Gastrocnemius medialis (tissue), 4 donors: ENCODE measurements at regions not wholly inside any gene's neighbourhood (a gene's known extent, or its start where the extent isn't known, plus 50 kb on each side); places are given as distances from the start of the nearest gene placed in this dataset.

Experiments used
- ATAC-seq, 2 donors: fragments of 150-250 bp; one replicate each; pipeline ENCODE4 v1.9.1; 2016
- DNase-seq, 2 donors: peaks; one replicate each; pipeline ENCODE4 v3.0.0-alpha.2; 2019
- H3K27ac ChIP-seq, 4 donors: fragments of 200-600 bp; sonication (generic); 1 replicate in 1 of 4; 2 replicates in 3 of 4; pipeline ENCODE4 v1.5.1; 2016 to 2018; ENCODE audit warnings: mild to moderate bottlenecking in 2 of 4, moderate library complexity in 1 of 4
- H3K27me3 ChIP-seq, 3 donors: fragments of 200-600 bp; sonication (generic) in 2 of 3; 1 replicate in 1 of 3; 2 replicates in 2 of 3; pipeline versions ENCODE4 v1.5.1 to v1.6.0; 2016 to 2019; ENCODE audit warnings: mild to moderate bottlenecking in 1 of 3, moderate library complexity in 1 of 3
- H3K36me3 ChIP-seq, 2 donors: fragments of 200-600 bp; sonication (generic) in 1 of 2; one replicate each; pipeline ENCODE4 v1.5.1; 2017 to 2018
- H3K4me1 ChIP-seq, 2 donors: fragments of 200-600 bp; sonication (generic) in 1 of 2; one replicate each; pipeline ENCODE4 v1.5.1; 2016 to 2017; ENCODE audit warnings: mild to moderate bottlenecking in 2 of 2
- H3K4me3 ChIP-seq, 4 donors: fragments of 200-600 bp; sonication (generic) in 3 of 4; 1 replicate in 1 of 4; 2 replicates in 3 of 4; pipeline ENCODE4 v1.5.1; 2016 to 2019; ENCODE audit warnings: mild to moderate bottlenecking in 2 of 4
- H3K9me3 ChIP-seq, 3 donors: fragments of 200-600 bp; sonication (generic) in 2 of 3; 1 replicate in 1 of 3; 2 replicates in 2 of 3; pipeline ENCODE4 v1.5.1; 2016 to 2019
- CTCF ChIP-seq, 5 experiments: fragments of 450-650 bp in 3 of 5; fragments of 200-600 bp in 2 of 5; sonication (generic) in 2 of 5; IDR thresholded peaks in 4 of 5; conservative IDR thresholded peaks in 1 of 5; 1 replicate in 4 of 5; 2 replicates in 1 of 5; pipeline ENCODE4 v1.5.1; 2016 to 2019; ENCODE audit warnings: antibody characterized with exemption in 5 of 5, mild to moderate bottlenecking in 3 of 5, moderate library complexity in 3 of 5
- POLR2A ChIP-seq, 2 donors: fragments of 450-650 bp; IDR thresholded peaks; one replicate each; pipeline ENCODE4 v1.6.1; 2017; ENCODE audit warnings: antibody characterized with exemption in 2 of 2, mild to moderate bottlenecking in 2 of 2, moderate library complexity in 2 of 2
- in situ Hi-C, 4 donors: fragments of 200-750 bp; cut with MboI; loops; one replicate each; pipeline versions ENCODE4 v1.15.0 to v1.8.0; 2017; ENCODE audit warnings: low sequenced_read_pairs in 4 of 4
- intact Hi-C: fragments of 100-400 bp; cut with DNase I; formaldehyde crosslinking; loops from one replicate; pipeline ENCODE4 v1.15.1; 2023; ENCODE audit warnings: low total_unique reads

DNA sequence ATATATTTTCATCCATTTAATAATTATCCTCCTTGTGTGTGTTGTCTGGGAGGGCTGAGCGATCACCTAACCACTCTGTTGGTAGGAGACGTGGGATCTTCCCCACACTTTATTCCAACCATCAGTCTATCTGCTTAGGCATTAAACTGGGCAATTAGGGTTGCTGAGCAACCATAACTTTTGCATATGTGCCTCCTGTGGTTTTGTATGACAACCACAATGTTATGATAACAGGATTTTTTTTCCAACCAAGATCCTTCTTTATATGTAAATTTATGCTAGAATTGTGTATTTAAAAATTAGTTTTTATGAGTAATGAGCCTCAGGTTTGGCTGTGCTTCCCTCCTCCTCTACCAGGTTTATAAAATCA lies 495.0 kb upstream of the MGMT start:
- in situ Hi-C loops (no loop called here), intact Hi-C loops (no loop called here)
- H3K4me1 ChIP-seq, result no peaks in the 10 kb centered on the region
- H3K27ac ChIP-seq, result no peak overlapping the region
- no peaks in the 10 kb centered on the region for H3K27me3 ChIP-seq
- DNase-seq (no peak), ATAC-seq (no peak)
- no peak overlapping the region for H3K4me3 ChIP-seq
- H3K9me3 ChIP-seq, result no peaks in the 10 kb centered on the region
- no peaks in the 10 kb centered on the region for H3K36me3 ChIP-seq
- no peak for TF ChIP-seq CTCF (IDR thresholded peaks at IDR 0.05 in 4 of 5, conservative IDR thresholded peaks at IDR 0.05 in 1 of 5)
- TF ChIP-seq POLR2A (IDR thresholded peaks at IDR 0.05), result no peak

- ATAC-seq (no peak), DNase-seq (no peak)
- no peak overlapping the region for H3K27ac ChIP-seq
- TF ChIP-seq POLR2A (IDR thresholded peaks at IDR 0.05) (no peak), CTCF (IDR thresholded peaks at IDR 0.05 in 4 of 5, conservative IDR thresholded peaks at IDR 0.05 in 1 of 5) (no peak)
- in situ Hi-C loops (no loop called here), intact Hi-C loops (no loop called here)
- no peaks in the 10 kb centered on the region for H3K9me3 ChIP-seq
- no peaks in the 10 kb centered on the region for H3K36me3 ChIP-seq
- no peaks in the 10 kb centered on the region for H3K27me3 ChIP-seq
- H3K4me3 ChIP-seq, result no peak overlapping the region
- no peaks in the 10 kb centered on the region for H3K4me1 ChIP-seq
Observed at GRCh38 chr10:128973221-128973620, 493.8 kb upstream of the MGMT start.

DNA sequence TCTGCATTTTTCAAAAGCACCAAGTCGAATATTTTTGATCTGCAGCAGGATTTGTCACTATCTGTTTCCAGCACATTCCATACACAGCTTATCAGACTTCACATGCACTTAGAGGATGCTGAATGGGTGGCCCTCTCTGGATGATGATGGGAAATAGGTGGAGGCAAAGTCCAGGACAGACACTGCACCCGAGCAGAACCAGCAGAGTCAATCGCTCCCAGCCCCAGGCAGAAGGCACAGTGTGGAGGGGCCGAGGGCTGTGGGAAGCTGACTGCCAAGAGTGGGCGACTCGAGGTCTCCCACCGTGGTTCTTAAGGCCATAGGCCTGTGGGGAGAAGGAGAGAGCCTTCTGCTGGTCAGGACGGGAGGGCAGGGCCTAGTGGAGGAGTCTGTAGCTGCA lies 490.2 kb upstream of the MGMT start:
- in situ Hi-C loops, result no loop called here
- H3K36me3 ChIP-seq, result no peaks in the 10 kb centered on the region
- no peak for ATAC-seq
- no peaks in the 10 kb centered on the region for H3K27me3 ChIP-seq
- no peak for DNase-seq
- no peak overlapping the region for H3K4me3 ChIP-seq
- H3K9me3 ChIP-seq, result no peaks in the 10 kb centered on the region
- intact Hi-C loops, result no loop called here
- H3K4me1 ChIP-seq, result no peaks in the 10 kb centered on the region
- no peak overlapping the region for H3K27ac ChIP-seq
- no peak for TF ChIP-seq CTCF (IDR thresholded peaks at IDR 0.05 in 4 of 5, conservative IDR thresholded peaks at IDR 0.05 in 1 of 5)
- TF ChIP-seq POLR2A (IDR thresholded peaks at IDR 0.05), result no peak

DNA sequence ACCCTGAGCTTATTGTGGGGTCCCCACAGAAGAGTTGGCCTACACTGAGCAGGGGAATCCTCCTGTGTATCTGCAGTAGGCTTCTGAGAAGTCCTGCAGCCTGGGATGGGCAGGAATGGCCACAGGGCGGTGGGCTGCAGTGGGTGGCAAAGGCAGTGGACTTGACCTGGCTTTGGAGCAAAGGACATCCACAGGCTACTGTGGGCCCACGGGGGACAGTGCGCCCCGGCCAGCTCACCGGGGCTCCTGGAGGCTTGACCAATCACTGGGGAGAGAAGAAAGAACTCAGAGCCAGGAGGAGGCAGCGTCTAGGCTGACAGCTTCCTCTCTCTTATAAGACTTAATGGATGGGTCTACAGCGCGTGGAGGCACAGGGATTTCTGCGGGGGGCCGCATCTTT lies 488.8 kb upstream of the MGMT start:
- H3K27me3 ChIP-seq, result no peaks in the 10 kb centered on the region
- in situ Hi-C loops, result no loop called here
- no peak overlapping the region for H3K27ac ChIP-seq
- no peak for DNase-seq
- H3K4me3 ChIP-seq, result no peak overlapping the region
- ATAC-seq, result no peak
- H3K36me3 ChIP-seq, result no peaks in the 10 kb centered on the region
- no peaks in the 10 kb centered on the region for H3K9me3 ChIP-seq
- TF ChIP-seq POLR2A (IDR thresholded peaks at IDR 0.05) (no peak), CTCF (IDR thresholded peaks at IDR 0.05 in 4 of 5, conservative IDR thresholded peaks at IDR 0.05 in 1 of 5) (no peak)
- intact Hi-C loops, result no loop called here
- no peaks in the 10 kb centered on the region for H3K4me1 ChIP-seq

DNA sequence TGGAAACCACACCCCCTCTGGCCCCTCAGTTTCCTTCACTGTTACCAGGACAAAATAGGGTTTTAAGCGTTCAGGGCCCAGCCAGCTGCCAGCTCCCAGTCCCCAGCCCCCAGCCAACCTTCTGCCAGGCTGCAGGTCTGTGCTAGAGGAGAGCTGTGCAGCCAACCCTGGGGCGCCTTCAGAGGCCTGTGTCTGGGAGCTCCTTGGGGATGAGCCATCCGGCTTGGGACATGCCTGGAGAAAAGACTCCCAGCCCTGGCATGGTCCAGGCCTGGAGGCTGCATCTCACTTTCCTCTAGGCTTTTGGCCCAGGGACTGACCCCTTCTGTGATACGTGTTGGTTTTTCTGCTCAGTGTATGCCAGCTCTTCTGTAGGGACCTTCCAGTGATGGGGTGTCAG lies 487.6 kb upstream of the MGMT start:
- no peak overlapping the region for H3K4me3 ChIP-seq
- TF ChIP-seq POLR2A (IDR thresholded peaks at IDR 0.05) (no peak), CTCF (IDR thresholded peaks at IDR 0.05 in 4 of 5, conservative IDR thresholded peaks at IDR 0.05 in 1 of 5) (no peak)
- no peaks in the 10 kb centered on the region for H3K9me3 ChIP-seq
- in situ Hi-C loops (no loop called here), intact Hi-C loops (no loop called here)
- no peaks in the 10 kb centered on the region for H3K36me3 ChIP-seq
- DNase-seq (no peak), ATAC-seq (no peak)
- H3K4me1 ChIP-seq, result no peaks in the 10 kb centered on the region
- H3K27me3 ChIP-seq, result no peaks in the 10 kb centered on the region
- H3K27ac ChIP-seq, result no peak overlapping the region
